GM19351 (cell line): ENCODE measurements at regions not wholly inside any gene's neighbourhood (a gene's known extent, or its start where the extent isn't known, plus 50 kb on each side); places are given as distances from the start of the nearest gene placed in this dataset.
A peak's percentile ranks its signal among the peaks of the same experiment; 100 is the strongest.

ENCODE experiments used
- ATAC-seq: cut with Tn5 transposase; IDR thresholded peaks from one replicate; pipeline ENCODE4 v1.9.1; 2021; ENCODE audit warnings: mild to moderate bottlenecking, moderate library complexity; ENCODE audit not compliant: unreplicated experiment

DNA sequence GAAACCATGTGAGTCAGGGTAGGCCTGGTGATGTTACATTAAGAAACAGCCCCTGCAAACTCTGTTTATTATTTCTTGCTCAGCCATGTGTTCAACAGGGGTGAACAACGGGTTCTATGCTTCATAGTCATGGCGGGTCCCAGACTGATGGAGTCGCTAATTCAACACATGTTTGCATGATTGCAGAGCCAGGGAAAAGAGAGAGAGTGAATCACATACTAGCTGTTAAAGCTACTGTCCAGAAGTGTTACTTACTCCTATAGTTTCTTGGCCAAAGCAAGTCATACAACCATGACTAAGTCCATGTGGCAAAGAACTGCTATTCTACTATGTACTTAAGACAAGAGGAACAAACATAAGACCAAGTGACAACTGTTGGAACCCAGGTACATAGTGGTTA lies 241.2 kb upstream of the SKOR2 start:
- no peak for ATAC-seq

DNA sequence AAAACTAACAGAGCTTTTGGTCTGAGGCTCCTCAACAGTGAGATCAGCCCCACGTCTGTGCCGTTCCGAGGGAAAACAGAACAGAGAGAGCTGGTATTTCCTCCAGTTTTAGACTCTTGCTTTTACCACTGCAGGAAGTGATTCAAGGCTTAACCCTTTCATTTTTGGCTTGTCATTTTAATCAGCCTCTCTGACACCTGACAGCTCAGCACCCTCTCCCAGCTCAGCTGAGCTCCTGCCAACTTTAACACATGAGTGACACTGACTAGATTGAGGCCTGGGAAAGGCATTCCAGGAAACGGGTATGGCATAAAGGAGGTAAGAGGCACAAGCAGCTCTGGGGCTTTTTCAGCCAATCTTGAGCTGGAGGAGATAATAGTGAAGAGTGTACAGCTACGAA lies 239.4 kb upstream of the SKOR2 start:
- no peak for ATAC-seq

DNA sequence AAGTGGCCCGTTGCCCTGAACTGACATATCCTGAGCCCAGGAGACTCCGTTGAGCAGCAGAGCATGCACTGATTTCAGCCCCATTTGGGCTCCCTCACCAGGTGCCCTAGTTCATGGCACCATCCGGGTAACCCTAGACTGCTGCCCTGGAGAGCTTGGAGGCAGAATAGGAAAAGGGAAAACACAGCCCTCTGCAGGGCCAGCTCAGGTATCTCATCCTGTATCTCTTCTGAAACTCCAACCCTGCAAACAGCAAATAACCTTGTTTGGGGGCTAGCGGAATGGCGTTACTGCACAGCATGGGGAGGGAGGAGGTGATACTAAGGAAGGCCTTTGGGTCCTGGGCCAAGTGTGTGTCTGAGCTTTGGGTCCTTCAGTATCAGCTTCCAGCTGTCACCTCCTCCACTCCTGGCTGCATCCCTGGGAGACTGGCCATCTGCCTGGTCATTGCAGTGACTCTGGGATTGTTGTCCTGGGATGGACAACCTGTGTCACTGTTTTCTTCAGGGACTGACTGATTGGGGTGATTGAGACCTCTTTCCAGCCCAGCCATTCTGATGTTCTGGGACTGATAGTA lies 233.8 kb upstream of the SKOR2 start:
- ATAC-seq: no peak

DNA sequence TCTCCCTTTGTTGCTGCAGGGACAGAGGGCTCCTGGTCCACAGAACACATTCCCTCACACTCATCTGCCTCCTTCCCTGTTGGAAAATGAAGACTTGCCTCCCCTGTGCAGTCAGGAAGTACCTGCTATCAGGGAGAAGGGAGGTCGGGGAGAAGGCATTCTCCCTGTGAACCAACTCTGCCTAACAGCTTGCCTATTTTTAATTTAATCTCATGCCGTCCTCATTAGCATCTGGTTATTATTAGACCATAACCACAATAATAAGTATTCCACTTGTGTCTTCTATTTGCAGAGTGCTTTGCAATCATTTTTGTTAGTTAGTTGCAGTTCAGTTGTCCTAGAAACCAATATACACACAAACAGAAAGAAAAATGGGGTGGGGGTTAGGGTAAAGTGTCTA lies 232.6 kb upstream of the SKOR2 start:
- no peak for ATAC-seq

DNA sequence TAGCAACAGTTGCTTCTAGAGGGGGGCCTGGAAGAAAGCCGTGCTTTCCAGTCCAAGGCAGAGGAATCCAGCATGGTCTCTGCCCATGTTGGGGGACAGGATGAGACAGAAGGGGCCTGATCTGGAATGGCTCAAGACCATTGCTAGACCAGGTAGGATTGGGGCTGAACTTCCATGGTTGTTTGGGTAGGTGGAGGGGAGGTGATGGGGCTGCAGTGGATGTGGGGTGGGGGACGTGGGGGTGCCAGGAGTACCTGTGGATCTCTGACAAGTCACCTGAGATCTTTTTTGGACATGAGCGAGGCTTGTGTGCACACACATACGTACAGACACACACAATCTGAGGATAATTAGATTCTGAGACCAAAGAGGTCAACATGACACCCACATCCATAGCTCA lies 228.7 kb upstream of the SKOR2 start:
- no peak for ATAC-seq

DNA sequence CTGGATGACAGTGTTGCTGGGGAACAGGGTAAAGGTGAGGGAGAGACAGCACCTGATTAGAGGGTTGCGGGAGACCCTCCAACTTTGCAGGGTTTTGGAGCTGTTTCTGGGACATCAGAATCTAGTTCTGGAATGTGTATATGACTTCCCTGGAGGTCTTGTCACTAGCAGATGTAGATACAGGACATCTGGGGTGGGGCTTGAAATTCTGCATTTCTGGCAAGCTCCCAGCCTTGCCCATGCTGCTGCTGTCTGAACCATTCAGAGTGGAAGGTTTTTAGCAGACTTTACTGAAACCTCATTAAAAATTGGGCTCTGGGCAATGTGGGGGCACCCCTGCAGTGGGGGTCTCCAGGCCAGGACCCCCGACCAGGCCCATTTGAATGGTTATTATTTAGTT lies 220.3 kb upstream of the SKOR2 start:
- no peak for ATAC-seq

DNA sequence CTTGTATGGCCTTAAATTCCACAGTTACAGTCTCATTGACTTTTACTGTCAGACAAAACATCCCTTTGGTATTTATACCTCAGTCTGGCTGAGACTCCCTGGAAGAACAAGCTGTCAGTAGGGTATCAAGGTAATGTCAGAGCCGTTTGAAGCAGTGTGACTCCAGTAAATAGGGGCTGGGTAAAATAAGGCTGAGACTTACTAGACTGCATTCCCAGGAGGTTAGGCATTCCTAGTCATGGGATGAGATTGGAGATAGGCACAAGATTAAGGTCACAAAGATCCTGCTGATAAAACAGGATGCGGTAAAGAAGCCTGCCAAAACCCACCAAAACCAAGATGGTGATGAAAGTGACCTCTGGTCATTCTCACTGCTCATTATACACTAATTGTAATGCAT lies 219.5 kb upstream of the SKOR2 start:
- ATAC-seq: no peak

DNA sequence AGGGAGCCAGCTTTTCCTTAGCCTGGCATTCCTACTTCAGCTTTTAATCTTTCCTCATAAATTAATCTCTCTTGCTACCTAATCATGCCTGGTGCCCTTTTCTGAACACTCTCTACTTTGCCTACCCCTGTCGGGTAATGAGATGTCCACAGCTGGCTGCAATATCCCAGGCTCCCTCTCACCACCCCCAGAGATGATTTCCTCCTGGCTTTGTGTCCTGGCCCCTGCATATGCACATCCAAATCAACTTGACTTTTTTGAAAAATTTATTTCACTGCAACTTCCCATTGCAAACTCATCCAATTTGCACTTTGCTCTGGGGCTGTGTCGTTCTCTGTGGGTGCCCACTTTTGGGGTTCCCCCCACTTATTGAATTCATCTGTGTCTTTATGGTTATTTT lies 218.1 kb upstream of the SKOR2 start:
- no peak for ATAC-seq

DNA sequence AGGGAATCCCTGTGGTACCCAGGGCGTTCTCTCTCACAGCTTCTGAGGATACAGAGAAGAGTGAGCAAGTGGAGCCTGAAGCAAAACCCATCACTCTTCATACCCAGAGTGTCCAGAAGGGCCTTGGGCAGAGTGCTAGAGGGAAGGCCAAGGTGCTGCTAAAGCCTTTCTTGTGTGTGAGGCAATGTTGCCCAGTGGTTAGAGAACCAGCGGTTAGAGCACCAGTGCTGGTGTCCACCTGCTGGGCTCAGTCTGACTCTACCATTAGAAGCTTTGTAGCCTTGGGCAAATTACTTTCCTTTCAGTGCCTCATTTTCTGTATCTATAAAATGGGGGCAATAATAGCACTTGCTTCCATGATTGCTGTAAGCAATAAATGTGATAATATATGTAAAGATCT lies 210.5 kb upstream of the SKOR2 start:
- no peak for ATAC-seq

DNA sequence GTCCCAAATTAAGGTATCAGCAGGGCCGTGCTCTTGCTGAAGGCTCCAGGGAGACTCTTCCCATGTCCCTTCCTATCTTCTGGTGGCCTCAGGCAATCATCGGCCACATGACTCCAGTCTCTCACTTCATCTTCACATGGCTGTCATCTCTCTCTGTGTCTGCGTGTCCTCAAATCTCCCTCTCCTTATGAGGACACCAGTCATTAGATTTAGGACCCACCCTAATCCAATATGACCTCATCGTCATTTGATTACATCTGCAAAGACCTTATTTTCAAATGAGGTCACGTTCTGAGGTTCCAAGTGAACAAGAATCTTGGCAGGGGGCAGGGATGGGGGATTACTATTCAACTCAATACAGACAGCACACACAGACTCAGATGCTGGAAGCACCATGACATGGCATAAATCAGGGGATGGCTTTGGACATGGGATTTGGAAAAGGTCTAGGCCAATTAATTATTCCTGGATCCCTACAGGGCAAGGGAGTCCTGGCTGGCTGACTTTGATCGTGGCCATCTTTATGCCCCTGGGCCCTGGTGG lies 210.0 kb upstream of the SKOR2 start:
- no peak for ATAC-seq

DNA sequence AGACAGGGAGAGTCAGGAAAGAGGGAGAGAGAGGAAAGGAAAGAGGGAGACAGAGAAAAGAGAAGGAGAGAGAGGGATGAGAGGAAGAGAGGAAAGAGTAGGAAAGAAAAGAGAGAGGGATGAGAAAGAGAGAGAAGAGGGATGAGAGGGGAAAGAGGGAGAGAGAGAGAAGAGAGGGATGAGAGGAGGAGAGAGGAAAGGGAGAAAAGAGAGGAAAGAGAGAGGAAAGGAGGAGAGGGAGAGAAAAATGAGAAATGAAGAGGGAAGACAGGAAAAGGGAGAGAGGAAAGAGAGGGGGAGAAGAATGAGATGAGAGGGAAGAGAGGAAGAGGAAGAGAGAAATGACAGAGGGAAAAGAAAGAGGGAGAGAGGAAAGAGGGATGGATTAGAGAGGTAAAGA lies 207.0 kb upstream of the SKOR2 start:
- ATAC-seq: no peak

DNA sequence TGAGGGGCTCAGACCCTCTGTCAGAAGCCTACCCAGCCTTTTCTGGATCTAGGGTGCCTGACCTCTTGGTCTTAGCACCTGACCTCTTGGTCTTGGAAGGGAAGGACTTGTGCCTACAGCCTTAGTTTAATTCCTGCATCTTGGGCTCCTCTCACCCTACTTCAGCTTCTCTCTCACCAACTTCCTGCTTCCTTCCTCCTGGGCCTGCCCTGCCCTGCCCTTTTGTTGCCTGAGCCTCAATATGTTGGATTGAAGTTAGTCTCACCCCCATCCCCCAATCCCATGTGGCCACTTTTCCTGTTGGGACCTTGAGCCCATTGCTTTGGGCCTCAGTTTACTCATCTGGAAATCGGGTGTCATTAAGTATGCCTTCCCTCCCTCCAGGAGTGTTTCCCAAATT lies 206.2 kb upstream of the SKOR2 start:
- ATAC-seq: no peak

DNA sequence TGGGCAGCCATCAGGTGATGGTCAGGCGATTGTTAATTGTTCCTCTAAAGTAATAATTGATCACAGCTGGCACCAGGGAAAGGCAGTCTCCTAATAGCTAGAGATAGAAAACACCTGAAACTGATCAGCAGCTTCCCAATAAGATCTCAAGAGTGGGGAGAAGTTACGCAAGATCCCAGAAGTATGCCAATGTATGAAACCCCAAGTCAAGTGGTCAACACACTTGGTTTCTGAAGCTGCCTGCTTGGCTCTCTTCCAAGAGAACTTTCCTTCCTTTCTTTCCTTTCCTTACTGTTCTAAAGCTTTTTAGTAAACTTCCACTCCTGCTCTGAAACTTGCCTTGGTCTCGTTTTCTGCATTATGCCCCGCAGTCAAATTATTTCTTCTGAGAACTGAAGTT lies 201.6 kb upstream of the SKOR2 start:
- no peak for ATAC-seq

DNA sequence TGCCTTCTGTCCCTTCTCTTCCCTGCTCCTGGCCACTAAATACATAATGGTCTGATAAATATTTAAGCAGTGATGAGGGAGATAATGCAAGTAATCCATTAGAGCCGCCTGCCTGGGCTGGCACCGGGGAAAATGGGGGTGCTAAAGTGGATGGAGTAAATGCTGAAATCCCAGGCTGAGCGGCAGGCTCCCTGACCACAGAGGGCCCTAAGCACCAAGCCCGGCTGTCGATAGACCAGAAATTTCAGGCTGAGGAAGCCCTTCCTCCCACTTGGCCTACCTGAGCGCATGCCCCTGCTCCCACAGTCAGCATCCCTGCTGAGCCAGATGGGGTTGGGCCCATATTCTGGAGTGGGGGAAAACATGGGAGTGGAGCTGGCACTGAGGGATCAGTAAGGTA lies 197.5 kb upstream of the SKOR2 start:
- ATAC-seq: no peak

DNA sequence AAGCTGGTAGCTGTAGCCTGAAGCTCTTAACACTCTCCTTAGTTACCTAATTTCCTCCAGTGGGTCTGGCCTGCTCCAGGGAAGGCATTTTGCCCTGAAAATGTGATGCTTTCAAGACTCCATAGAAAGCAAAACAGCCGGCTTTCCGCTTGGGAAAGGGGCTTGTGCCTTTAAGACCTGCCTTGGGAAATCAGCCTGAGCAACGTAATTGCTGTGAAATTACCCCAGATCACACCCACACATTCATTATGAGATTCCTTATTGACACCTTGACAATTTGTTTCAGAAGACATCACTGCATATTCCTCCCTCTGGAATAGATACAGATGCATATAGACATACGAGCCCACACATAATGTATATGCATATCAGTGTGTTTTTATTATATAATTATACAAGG lies 190.5 kb upstream of the SKOR2 start:
- no peak for ATAC-seq

DNA sequence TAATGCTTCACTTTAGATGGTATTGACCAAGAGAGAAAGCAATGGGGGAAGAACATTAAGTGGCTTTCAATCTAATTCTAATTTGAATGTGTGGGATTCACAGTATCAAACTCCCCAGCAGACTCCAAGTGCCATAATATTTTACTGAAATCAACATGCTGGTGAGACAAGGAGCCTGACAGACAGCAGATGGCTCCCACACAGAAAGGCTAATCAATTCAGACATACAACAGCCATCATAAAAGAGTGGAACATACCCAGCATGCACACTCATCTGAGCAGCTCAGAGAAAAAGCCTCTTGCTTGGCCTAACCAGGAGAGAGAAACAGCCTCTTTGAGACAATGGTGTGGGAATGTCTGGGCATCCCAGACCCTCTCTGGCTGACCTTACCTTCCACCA lies 186.5 kb upstream of the SKOR2 start:
- no peak for ATAC-seq

DNA sequence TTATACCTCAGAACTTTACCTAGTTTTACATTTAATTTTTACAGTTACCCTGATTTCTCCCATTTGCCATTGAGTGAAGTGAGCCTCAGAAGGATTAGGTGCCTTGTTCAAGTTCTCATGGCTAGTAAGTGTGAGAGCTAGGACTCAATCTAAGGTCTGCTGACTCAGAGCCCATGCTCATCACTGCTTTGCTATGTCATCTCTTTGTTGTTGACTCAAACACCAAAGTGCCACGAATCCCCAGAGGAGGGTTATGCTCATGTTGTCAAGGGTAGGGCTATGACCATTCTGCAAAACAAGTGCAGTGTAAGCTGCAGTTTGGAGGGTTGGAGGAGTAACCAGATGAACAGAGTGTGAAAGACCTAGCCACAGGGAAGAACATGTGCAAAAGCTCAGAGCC lies 185.4 kb upstream of the SKOR2 start:
- ATAC-seq: no peak

DNA sequence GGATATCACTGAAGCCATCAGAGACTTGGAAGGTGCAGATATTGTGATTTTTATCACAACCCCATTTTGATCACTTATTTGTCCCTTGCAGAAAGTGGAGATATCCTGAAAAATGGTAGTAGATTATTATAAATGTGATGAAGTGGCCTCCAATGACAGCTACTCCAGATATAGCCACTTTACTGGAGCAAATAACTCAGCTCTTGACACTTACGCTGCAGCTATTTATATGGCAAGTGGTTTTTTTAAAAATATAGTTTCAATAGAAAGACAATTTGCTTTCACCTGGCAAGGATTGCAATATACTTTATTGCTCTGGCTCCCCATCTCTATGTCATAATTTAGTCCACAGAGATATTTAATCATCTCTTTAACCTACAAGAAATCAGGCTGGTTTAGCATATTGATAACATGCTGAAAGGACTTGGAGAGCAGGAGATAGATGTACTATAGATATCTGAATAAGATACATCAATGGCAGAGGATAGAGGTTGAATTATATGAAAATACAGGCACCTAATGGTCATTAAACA lies 182.8 kb upstream of the SKOR2 start:
- no peak for ATAC-seq

DNA sequence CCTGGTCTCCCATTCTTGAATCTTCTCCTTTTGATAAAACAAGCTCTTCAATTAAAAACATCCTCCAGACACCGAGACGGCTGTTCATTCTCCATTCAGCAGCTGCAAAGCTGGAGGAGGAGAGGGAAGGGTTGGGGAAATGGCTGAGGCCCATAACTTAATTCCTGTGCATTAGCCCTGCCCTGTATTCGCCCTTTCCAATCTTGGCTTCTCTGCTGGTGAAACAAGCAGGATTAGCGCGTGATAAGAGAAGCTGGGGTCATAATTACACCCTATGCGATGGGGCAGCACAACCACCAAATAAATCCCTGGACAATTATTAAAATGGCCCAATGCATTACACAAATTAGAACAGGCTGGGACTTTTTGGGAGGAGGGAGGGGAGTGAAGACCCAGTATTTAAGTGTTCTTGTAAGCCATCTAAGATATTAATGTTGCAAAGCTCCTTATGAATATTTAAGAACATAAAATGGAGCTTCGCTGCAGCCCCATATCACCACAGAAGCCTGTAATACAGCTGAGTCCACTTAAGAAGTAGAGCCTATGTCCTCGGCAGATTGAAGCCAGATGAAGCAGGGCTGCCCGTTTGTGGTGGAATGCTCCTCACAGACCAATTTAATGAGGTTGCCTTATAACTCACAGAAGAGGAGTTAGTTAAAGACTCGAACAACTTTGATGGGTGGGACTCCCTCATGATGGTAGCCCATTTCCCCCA lies 176.6 kb upstream of the SKOR2 start:
- no peak for ATAC-seq

DNA sequence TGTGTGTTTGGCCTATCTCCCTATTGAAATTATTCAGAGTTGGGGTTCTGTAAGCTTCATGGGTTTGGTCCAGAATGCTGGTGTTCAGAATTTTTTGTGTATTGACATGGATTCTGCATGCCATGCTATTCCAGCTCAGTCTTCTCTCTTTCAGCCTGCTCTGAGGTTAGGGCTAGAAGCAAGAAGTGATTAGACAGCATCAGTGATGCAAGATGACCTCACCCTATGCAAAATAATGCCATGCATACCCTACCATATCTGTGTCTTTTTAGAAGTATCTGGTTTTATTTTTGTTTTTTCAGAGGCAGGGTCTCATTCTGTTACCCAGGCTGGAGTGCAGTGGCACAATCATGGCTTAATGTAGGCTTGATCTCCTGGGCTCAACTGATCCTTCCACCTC lies 175.6 kb upstream of the SKOR2 start:
- no peak for ATAC-seq

DNA sequence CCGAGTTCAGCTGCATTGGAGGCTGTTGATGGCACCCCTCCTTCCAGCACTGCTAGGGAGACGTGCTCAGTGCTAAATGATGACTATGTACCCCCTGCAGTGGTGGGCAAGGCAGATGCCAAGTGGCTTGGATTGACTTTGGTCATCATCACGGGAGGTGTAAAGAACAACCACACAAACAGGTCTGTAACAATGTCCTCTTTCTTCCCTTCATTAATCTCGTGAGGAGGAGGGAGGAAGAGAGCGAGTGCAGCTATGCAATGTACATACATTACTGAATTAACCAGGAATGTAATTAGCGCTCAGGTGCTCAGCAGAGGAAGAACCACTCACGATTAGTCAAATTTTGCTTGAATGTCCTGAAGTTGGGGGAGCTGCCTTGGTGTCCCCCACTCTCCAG lies 173.9 kb upstream of the SKOR2 start:
- no peak for ATAC-seq

DNA sequence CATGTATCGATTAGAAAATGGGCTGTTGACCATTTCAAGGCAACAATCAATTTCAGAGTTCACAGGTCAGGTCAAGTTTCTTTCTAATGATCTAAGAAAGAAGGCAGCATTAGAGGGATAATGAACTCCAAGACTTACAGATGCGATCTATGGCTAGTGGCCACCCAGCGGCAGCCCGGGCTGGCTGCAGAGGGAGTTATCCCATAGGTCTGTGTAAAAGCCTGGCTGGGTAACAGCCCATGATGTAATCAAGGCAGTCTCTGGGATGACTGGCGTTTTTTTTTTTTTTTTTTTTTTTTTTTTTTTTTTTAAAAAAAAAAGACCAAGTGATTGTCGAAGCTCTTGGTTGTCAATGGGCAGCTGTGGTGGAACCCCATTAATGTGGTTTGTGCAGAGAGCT lies 171.1 kb upstream of the SKOR2 start:
- no peak for ATAC-seq

DNA sequence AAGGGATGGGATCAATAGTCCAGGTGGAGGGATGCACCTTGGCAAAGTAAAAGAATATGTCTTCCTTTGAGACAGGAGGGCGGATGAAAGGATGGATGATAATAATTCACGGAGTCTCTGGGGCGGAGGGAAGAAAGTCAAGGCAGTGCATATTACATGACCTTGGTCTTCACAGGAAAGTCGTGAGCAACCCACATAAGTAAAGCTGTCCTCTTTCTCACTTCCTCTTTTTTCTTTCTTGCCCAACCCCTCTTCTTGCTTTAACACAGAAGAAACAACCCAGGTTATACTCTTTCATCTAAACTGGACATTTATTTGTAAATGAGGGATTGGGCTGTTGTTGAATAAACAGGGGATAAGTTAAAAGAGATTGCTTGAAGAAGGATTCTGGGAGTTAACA lies 168.7 kb upstream of the SKOR2 start:
- peak; percentile 86 for ATAC-seq
